Breast epithelium (tissue), 4 donors: ENCODE measurements at regions not wholly inside any gene's neighbourhood (a gene's known extent, or its start where the extent isn't known, plus 50 kb on each side); places are given as distances from the start of the nearest gene placed in this dataset.

Experiments
- DNase-seq, 2 donors: peaks; one replicate each; pipeline ENCODE4 v3.0.0-alpha.2; 2019; ENCODE audit warnings: low spot score in 2 of 2
- H3K27ac ChIP-seq, 2 donors: fragments of 200-600 bp; sonication (generic) in 1 of 2; one replicate each; pipeline ENCODE4 v1.5.1; 2016 to 2019; ENCODE audit warnings: mild to moderate bottlenecking in 1 of 2
- H3K27me3 ChIP-seq, 2 donors: fragments of 200-600 bp; sonication (generic) in 1 of 2; one replicate each; pipeline versions ENCODE4 v1.5.1 to v1.6.0; 2017 to 2019; ENCODE audit warnings: control low read depth in 1 of 2, mild to moderate bottlenecking in 1 of 2
- H3K36me3 ChIP-seq: fragments of 200-600 bp; one replicate; pipeline ENCODE4 v1.5.1; 2019
- H3K4me1 ChIP-seq, 2 donors: fragments of 200-600 bp; sonication (generic); one replicate each; pipeline ENCODE4 v1.5.1; 2016 to 2019; ENCODE audit warnings: control low read depth in 1 of 2
- H3K4me3 ChIP-seq, 3 donors: fragments of 200-600 bp; sonication (generic); 1 replicate in 2 of 3; 2 replicates in 1 of 3; pipeline ENCODE4 v1.5.1; 2016 to 2019; ENCODE audit warnings: mild to moderate bottlenecking in 3 of 3, moderate library complexity in 2 of 3
- H3K9me3 ChIP-seq, 2 donors: fragments of 200-600 bp; sonication (generic) in 1 of 2; one replicate each; pipeline ENCODE4 v1.5.1; 2016 to 2019; ENCODE audit warnings: control low read depth in 1 of 2
- POLR2A ChIP-seq: fragments of 450-650 bp; IDR thresholded peaks from one replicate; pipeline ENCODE4 v1.6.1; 2016; ENCODE audit warnings: antibody characterized with exemption, mild to moderate bottlenecking, moderate library complexity
- POLR2AphosphoS5 ChIP-seq, 3 donors: sonication (generic); formaldehyde crosslinking; IDR thresholded peaks; one replicate each; pipeline ENCODE4 v1.6.1; 2017; ENCODE audit warnings: antibody characterized with exemption in 3 of 3
- intact Hi-C: fragments of 100-400 bp; cut with DNase I; formaldehyde crosslinking; loops from one replicate; pipeline ENCODE4 v1.15.1; 2023; ENCODE audit warnings: low total_unique reads
- TF ChIP-seq, protein P1 (sequence below), 3 donors: fragments of 450-650 bp; IDR thresholded peaks; one replicate each; pipeline ENCODE4 v1.5.1; 2016 to 2017; ENCODE audit warnings: antibody characterized with exemption in 3 of 3, mild to moderate bottlenecking in 3 of 3, moderate library complexity in 3 of 3

DNA sequence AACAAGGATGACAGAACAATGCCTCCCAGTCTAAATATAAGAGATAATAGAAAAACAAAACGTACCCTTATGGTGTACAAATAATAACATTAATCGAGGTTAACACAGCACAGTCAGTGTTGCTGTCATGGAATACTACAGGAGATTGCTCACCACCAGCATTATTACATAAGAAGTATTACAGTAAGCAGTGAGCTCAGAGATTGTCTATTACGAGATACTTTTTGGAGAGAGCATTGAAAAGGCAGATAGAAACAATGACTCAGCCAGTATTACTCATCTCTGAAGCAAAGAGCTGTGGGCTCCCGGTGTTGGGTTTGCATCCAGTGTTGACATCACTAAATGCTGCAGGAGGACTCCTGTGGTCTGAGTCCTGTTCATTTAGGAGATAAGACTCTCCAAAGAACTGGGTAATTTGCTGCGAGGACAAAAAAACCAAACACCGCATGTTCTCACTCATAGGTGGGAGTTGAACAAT lies 191.9 kb upstream of the SEMA6A start:
- no peaks in the 10 kb centered on the region for H3K9me3 ChIP-seq
- peak in 1 of 2 donors; percentile 23 for DNase-seq
- no peaks in the 10 kb centered on the region for H3K36me3 ChIP-seq
- no peak overlapping the region for H3K27ac ChIP-seq
- no peak overlapping the region for H3K4me3 ChIP-seq
- TF ChIP-seq POLR2AphosphoS5 (IDR thresholded peaks at IDR 0.05) (no peak), POLR2A (no peak)
- TF ChIP-seq, protein P1, sequence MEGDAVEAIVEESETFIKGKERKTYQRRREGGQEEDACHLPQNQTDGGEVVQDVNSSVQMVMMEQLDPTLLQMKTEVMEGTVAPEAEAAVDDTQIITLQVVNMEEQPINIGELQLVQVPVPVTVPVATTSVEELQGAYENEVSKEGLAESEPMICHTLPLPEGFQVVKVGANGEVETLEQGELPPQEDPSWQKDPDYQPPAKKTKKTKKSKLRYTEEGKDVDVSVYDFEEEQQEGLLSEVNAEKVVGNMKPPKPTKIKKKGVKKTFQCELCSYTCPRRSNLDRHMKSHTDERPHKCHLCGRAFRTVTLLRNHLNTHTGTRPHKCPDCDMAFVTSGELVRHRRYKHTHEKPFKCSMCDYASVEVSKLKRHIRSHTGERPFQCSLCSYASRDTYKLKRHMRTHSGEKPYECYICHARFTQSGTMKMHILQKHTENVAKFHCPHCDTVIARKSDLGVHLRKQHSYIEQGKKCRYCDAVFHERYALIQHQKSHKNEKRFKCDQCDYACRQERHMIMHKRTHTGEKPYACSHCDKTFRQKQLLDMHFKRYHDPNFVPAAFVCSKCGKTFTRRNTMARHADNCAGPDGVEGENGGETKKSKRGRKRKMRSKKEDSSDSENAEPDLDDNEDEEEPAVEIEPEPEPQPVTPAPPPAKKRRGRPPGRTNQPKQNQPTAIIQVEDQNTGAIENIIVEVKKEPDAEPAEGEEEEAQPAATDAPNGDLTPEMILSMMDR (IDR thresholded peaks at IDR 0.05), result no peak
- intact Hi-C loops, result no loop called here
- no peaks in the 10 kb centered on the region for H3K4me1 ChIP-seq
- H3K27me3 ChIP-seq, result no peaks in the 10 kb centered on the region

DNA sequence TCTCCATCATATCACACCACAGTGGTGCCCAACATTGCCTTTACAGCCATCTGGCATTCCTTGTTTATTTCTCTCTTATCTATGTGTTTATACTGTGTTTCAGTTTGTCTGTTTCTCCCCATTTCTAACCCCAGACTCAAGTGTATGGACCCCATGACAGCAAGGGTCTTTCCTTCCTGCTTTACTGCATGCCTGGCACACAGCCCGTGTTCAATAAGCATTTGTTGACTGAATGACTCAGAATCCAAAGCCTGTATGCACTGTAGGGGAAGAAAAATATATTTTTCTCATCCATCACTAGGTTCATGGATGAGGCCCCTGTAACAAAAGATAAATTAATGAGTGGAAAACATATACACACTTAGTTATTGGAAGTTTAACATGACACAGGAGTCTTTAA lies 190.8 kb upstream of the SEMA6A start:
- H3K27me3 ChIP-seq, result no peaks in the 10 kb centered on the region
- intact Hi-C loops, result no loop called here

DNA sequence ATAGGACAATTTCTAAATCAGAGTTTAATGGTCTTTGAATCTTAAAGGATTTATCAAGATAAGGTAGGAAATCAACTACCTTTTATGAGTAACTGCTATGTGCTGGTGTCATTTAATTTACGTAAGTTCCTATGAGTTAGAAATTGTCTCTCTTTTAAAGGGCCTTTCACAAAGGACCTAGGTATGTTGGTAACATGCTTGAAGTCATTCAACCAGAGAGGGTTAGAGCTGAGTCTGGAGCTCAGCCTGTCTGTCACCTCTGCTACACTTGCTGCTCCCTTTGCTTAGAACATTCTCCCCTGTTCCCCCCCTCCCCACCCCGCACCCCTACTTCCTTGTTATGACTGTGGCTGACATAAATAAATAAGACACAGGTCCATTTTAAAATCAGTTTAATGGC lies 190.3 kb upstream of the SEMA6A start:
- H3K27me3 ChIP-seq, result no peaks in the 10 kb centered on the region
- DNase-seq, result no peak
- H3K4me1 ChIP-seq, result no peaks in the 10 kb centered on the region
- no peaks in the 10 kb centered on the region for H3K36me3 ChIP-seq
- intact Hi-C loops, result no loop called here
- H3K27ac ChIP-seq, result peak overlapping the region in 1 of 2 donors; percentile 15
- H3K9me3 ChIP-seq, result no peaks in the 10 kb centered on the region
- TF ChIP-seq, protein P1 (IDR thresholded peaks at IDR 0.05), result no peak
- TF ChIP-seq POLR2AphosphoS5 (IDR thresholded peaks at IDR 0.05), result no peak
- no peak for TF ChIP-seq POLR2A
- H3K4me3 ChIP-seq, result no peak overlapping the region

More for the DNA sequence above, 190.8 kb upstream of the SEMA6A start:
- Histone ChIP-seq H3K4me3 (no peak overlapping the region), H3K36me3 (no peaks in the 10 kb centered on the region), H3K4me1 (no peaks in the 10 kb centered on the region), H3K27ac (peak overlapping the region in 1 of 2 donors; percentile 15), H3K9me3 (no peaks in the 10 kb centered on the region)
- TF ChIP-seq POLR2A (no peak), POLR2AphosphoS5 (IDR thresholded peaks at IDR 0.05) (no peak)
- TF ChIP-seq, protein P1 (IDR thresholded peaks at IDR 0.05), result no peak
- DNase-seq, result no peak

DNA sequence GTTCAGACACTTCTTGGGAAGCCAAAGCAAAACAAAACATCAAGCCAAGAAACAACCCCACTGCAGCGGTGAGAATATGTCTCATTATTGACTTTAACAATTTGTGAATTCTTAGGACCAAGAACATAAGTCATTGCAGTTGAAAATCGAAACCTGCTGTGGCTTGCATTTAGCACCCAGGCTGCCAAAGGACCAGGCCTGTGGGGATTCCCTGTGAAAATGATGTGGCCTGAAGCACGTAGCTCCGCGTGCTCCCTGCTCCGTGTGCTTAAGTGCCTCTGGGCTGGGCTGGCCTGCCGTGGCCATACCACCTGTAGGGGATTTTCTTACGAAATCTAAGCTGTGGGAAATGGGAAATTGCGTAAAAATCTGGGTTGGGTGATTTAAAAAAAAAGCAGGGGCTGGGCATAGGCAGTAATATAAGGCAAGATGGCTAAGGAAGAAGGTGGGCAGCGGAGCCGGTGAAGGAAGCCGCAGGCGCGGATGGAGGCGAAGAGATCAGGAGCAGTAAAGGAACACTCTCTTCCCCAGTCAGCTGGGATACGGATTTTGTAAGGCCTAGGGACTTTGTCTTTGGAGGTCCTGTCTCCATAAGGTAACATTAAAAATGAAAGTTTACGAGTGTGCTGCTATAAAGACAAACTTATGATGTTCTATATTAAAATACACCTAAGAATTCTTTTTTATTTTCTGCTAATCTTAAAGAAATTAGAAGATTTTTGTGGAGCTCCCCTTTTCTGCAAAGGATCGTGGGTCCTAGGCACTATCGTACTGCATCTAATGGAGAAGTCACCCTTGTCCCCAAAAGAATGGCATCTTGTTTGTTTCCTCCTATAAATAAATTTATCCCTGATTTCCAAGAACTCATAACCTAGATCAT lies 189.6 kb upstream of the SEMA6A start:
- no peaks in the 10 kb centered on the region for H3K4me1 ChIP-seq
- H3K4me3 ChIP-seq, result no peak overlapping the region
- no peak overlapping the region for H3K27ac ChIP-seq
- H3K36me3 ChIP-seq, result no peaks in the 10 kb centered on the region
- intact Hi-C loops, result no loop called here
- no peak for TF ChIP-seq POLR2AphosphoS5 (IDR thresholded peaks at IDR 0.05)
- TF ChIP-seq POLR2A, result no peak
- TF ChIP-seq, protein P1 (IDR thresholded peaks at IDR 0.05), result no peak
- no peaks in the 10 kb centered on the region for H3K27me3 ChIP-seq
- DNase-seq, result no peak
- H3K9me3 ChIP-seq, result no peaks in the 10 kb centered on the region

GRCh38 chr5:116759860-116760640 lies 185.4 kb upstream of the SEMA6A start:
- Histone ChIP-seq H3K27me3 (no peaks in the 10 kb centered on the region), H3K9me3 (no peaks in the 10 kb centered on the region), H3K4me1 (no peaks in the 10 kb centered on the region), H3K36me3 (no peaks in the 10 kb centered on the region), H3K27ac (no peak overlapping the region), H3K4me3 (no peak overlapping the region)
- TF ChIP-seq POLR2AphosphoS5 (IDR thresholded peaks at IDR 0.05) (no peak), POLR2A (no peak)
- TF ChIP-seq, protein P1 (IDR thresholded peaks at IDR 0.05), result no peak
- intact Hi-C loops, result no loop called here
- DNase-seq, result no peak
